ENCODE measurements at regions not wholly inside any gene's neighbourhood (a gene's known extent, or its start where the extent isn't known, plus 50 kb on each side); places are given as distances from the start of the nearest gene placed in this dataset.

DNA sequence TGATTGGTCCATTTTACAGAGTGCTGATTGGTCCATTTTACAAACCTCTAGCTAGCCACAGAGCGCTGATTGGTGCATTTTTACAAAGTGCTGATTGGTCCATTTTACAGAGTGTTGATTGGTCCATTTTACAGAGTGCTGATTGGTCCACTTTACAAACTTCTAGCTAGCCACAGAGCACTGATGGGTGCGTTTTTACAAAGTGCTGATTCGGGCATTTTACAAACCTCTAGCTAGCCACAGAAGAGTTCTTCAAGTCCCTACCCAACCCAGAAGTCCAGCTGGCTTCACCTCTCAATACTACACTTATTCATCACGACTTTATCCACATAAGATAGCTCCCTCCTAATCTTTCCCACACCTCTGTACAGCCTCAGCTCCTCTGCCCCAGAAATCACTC lies 899.8 kb downstream of the TUSC7 start:
- H3K27ac Mint-ChIP-seq, result no peak overlapping the region
- DNase-seq, result no peak
- no peak overlapping the region for H3K4me3 Mint-ChIP-seq
- no peaks in the 10 kb centered on the region for H3K36me3 Mint-ChIP-seq
- H3K4me1 Mint-ChIP-seq, result no peaks in the 10 kb centered on the region
- peaks cover 6 to 31% (median 7%) of the 10 kb centered on the region in 6 donors for H3K9me3 Mint-ChIP-seq
- H3K27me3 Mint-ChIP-seq (ENCODE audit: low read depth in 3 of 3), result peaks cover 0 to 1% (median 0%) of the 10 kb centered on the region in 3 donors

DNA sequence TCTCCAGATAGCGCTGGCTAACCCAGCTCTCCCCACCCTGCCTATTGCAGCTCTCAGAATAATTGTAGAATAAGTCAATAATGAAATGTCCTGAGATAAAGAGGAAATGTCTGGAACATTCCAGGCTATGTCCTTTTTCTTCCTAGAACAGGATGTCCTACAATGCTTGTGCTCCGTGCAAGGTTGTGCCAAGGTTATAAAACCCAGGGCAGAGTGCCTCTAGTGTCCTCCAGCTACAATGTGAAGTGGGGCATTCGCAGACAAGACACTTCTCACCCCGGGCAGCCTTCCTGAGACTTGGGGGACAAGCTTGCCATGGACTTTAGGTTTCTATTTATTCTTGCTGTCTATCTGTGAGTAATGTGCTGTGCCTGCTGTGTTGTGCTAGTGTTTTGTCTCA lies 900.6 kb downstream of the TUSC7 start:
- H3K27me3 Mint-ChIP-seq (ENCODE audit: low read depth in 3 of 3), result peaks cover 0 to 1% (median 0%) of the 10 kb centered on the region in 3 donors
- no peaks in the 10 kb centered on the region for H3K4me1 Mint-ChIP-seq
- peaks cover 6 to 31% (median 8%) of the 10 kb centered on the region in 6 donors for H3K9me3 Mint-ChIP-seq

DNA sequence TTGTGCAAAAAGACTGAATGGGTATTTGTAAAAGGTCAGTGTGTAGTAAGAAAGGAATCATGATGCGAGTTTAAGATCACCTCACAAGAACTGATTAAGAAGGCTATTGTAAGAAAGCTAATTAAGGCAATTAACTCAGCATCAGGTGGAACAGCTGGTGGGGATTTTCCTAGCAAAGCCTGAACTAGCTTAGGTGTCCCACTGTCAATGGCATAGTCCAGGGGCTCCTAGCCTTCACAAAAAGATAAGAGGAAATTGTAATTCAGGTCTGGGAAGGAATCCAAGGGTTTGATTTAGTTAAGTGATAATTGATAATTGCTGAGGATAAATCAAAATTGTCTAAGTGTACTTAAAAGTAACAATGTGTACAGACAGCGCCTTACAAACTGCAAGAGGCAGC lies 901.6 kb downstream of the TUSC7 start:
- no peak for DNase-seq
- H3K36me3 Mint-ChIP-seq, result no peaks in the 10 kb centered on the region
- peaks cover 7 to 40% (median 14%) of the 10 kb centered on the region in 6 donors for H3K9me3 Mint-ChIP-seq
- H3K4me3 Mint-ChIP-seq, result no peak overlapping the region
- no peak overlapping the region for H3K27ac Mint-ChIP-seq
- H3K27me3 Mint-ChIP-seq (ENCODE audit: low read depth in 3 of 3), result peaks cover 0 to 1% (median 0%) of the 10 kb centered on the region in 3 donors
- no peaks in the 10 kb centered on the region for H3K4me1 Mint-ChIP-seq

More for the DNA sequence above, 900.6 kb downstream of the TUSC7 start:
- no peak for DNase-seq
- no peak overlapping the region for H3K4me3 Mint-ChIP-seq
- H3K36me3 Mint-ChIP-seq, result no peaks in the 10 kb centered on the region
- no peak overlapping the region for H3K27ac Mint-ChIP-seq

GRCh38 chr3:117616227-117616626 lies 906.6 kb downstream of the TUSC7 start:
- DNase-seq, result no peak
- H3K4me3 Mint-ChIP-seq, result no peak overlapping the region
- no peaks in the 10 kb centered on the region for H3K36me3 Mint-ChIP-seq
- H3K27me3 Mint-ChIP-seq (ENCODE audit: low read depth in 3 of 3), result no peaks in the 10 kb centered on the region
- H3K9me3 Mint-ChIP-seq, result peaks cover 6 to 33% (median 13%) of the 10 kb centered on the region in 6 donors
- no peaks in the 10 kb centered on the region for H3K4me1 Mint-ChIP-seq
- no peak overlapping the region for H3K27ac Mint-ChIP-seq

DNA sequence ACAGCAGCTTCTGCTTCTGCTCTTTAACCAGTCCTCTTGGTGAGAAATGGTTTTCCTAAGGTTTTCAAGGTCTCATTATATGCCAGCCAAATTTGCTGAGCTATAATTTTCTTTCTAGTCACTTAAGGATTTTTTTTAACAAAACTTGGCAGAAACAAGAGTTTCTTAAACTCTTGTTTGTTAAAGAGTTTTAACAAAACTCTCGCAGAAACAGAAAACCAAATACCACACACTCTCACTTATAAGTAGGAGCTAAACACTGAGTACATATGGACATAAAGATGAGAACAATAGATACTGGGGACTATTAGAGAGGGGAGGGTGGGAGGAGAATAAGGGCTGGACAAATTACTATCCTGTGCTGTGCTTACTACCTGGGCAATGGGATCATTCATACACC lies 908.3 kb downstream of the TUSC7 start:
- Mint-ChIP-seq H3K9me3 (peaks cover 5 to 37% (median 13%) of the 10 kb centered on the region in 6 donors), H3K4me3 (no peak overlapping the region), H3K4me1 (no peaks in the 10 kb centered on the region), H3K36me3 (no peaks in the 10 kb centered on the region), H3K27ac (no peak overlapping the region), H3K27me3 (ENCODE audit: low read depth in 3 of 3) (peaks cover 0 to 4% (median 0%) of the 10 kb centered on the region in 3 donors)
- no peak for DNase-seq

DNA sequence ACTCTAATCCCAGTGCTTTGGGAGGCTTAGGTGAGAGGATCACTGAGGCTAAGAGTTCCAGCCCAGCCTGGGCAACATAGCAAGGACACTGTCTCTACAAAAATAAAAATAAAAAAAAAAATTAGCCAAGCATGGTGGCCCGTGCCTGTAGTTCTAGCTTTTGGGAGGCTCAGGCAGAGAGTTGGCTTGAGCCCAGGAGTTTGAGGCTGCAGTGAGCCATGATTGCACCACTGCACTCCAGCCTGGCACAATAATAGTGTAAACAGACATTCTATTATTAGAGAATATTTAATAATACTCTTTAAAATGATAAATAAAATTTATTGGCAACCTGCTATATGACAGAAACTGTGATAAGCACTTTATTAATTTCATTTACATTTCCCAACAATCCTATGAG lies 908.9 kb downstream of the TUSC7 start:
- no peak overlapping the region for H3K27ac Mint-ChIP-seq
- no peak overlapping the region for H3K4me3 Mint-ChIP-seq
- no peaks in the 10 kb centered on the region for H3K36me3 Mint-ChIP-seq
- no peak for DNase-seq
- H3K9me3 Mint-ChIP-seq, result peaks cover 5 to 37% (median 13%) of the 10 kb centered on the region in 6 donors
- peaks cover 0 to 4% (median 0%) of the 10 kb centered on the region in 3 donors for H3K27me3 Mint-ChIP-seq (ENCODE audit: low read depth in 3 of 3)
- no peaks in the 10 kb centered on the region for H3K4me1 Mint-ChIP-seq

DNA sequence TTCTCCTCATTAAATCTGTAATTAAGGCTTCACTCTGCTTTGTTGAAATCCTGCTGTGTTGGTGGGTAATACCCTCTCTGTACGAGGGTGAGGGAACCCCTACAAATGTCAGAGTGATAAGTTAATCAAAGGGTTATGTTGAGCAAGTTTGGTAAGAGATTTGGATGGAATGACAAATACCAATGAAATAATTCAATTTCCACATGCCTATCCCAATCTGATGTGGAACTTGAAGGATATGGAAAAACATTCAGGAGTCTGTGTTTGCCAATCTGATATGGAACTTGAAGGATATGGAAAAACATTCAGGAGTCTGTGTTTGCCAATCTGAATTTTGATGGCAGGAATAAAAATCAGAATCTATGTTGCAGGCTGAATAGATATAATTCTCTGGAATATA lies 910.2 kb downstream of the TUSC7 start:
- Mint-ChIP-seq H3K36me3 (no peaks in the 10 kb centered on the region), H3K27me3 (ENCODE audit: low read depth in 3 of 3) (peaks cover 0 to 4% (median 0%) of the 10 kb centered on the region in 3 donors), H3K27ac (no peak overlapping the region), H3K9me3 (peaks cover 3 to 37% (median 12%) of the 10 kb centered on the region in 6 donors), H3K4me1 (no peaks in the 10 kb centered on the region), H3K4me3 (no peak overlapping the region)
- DNase-seq, result no peak

GRCh38 chr3:117622171-117622841 lies 912.7 kb downstream of the TUSC7 start:
- Mint-ChIP-seq H3K9me3 (peaks cover 2 to 25% (median 10%) of the 10 kb centered on the region in 6 donors), H3K27ac (no peak overlapping the region), H3K36me3 (no peaks in the 10 kb centered on the region), H3K4me1 (no peaks in the 10 kb centered on the region), H3K4me3 (no peak overlapping the region), H3K27me3 (ENCODE audit: low read depth in 3 of 3) (peaks cover 0 to 4% (median 0%) of the 10 kb centered on the region in 3 donors)
- DNase-seq, result no peak

DNA sequence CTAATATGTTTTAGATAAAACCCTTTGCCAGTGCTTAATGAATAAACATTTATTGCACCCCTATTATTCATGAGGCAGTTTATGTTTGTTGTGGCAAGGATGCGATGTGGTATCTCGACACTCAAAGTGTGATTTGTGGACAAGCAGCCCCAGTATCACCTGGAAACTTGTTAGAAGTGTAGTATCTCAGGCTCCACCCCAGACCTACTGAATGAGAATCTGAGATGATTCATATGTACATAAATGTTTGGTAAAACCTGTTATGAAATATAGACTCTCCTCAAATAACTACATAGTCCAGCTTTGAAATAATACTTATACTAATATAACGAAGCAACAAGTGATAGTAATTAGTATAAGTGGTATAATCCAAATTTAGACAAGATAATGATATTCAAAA lies 914.8 kb downstream of the TUSC7 start:
- DNase-seq, result no peak
- peaks cover 0 to 4% (median 0%) of the 10 kb centered on the region in 3 donors for H3K27me3 Mint-ChIP-seq (ENCODE audit: low read depth in 3 of 3)
- H3K36me3 Mint-ChIP-seq, result no peaks in the 10 kb centered on the region
- peaks cover 2 to 29% (median 11%) of the 10 kb centered on the region in 6 donors for H3K9me3 Mint-ChIP-seq
- H3K27ac Mint-ChIP-seq, result no peak overlapping the region
- H3K4me1 Mint-ChIP-seq, result no peaks in the 10 kb centered on the region
- H3K4me3 Mint-ChIP-seq, result no peak overlapping the region

GRCh38 chr3:117625174-117625573 lies 915.6 kb downstream of the TUSC7 start:
- peaks cover 0 to 4% (median 0%) of the 10 kb centered on the region in 3 donors for H3K27me3 Mint-ChIP-seq (ENCODE audit: low read depth in 3 of 3)
- no peak overlapping the region for H3K27ac Mint-ChIP-seq
- H3K4me1 Mint-ChIP-seq, result no peaks in the 10 kb centered on the region
- DNase-seq, result no peak
- no peak overlapping the region for H3K4me3 Mint-ChIP-seq
- peaks cover 2 to 26% (median 11%) of the 10 kb centered on the region in 6 donors for H3K9me3 Mint-ChIP-seq
- no peaks in the 10 kb centered on the region for H3K36me3 Mint-ChIP-seq

- Mint-ChIP-seq H3K4me3 (no peak overlapping the region), H3K36me3 (no peaks in the 10 kb centered on the region), H3K9me3 (peaks cover 2 to 26% (median 12%) of the 10 kb centered on the region in 6 donors), H3K27ac (no peak overlapping the region), H3K4me1 (no peaks in the 10 kb centered on the region), H3K27me3 (ENCODE audit: low read depth in 3 of 3) (peaks cover 0 to 4% (median 0%) of the 10 kb centered on the region in 3 donors)
- no peak for DNase-seq
Measured at GRCh38 chr3:117626577-117626976, 917.0 kb downstream of the TUSC7 start.

DNA sequence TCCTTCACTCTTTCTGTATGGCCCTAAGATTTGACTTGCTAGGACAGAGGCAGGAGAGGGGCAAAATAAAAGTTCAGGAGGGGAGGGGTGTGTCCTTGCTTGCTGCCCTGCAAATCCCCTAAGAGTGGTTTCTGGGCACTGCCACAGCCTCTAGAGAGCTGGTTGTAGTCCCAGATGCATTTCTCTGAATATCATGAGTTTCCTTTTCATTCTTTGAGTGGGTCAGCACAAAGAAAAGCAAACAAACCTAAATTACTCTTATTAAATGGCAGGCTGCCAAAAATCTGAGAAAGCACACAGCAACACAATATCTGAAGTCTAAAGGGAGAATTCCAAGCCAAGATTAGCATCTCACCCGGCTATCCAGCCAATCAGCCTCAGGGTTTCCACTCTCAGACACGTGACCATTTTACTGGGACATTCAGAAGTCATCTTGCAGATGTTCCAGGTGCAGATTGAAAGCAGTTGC lies 919.3 kb downstream of the TUSC7 start:
- Mint-ChIP-seq H3K27me3 (ENCODE audit: low read depth in 3 of 3) (peaks cover 0 to 3% (median 0%) of the 10 kb centered on the region in 3 donors), H3K9me3 (peaks cover 2 to 17% (median 8%) of the 10 kb centered on the region in 6 donors), H3K27ac (no peak overlapping the region), H3K36me3 (no peaks in the 10 kb centered on the region), H3K4me1 (no peaks in the 10 kb centered on the region), H3K4me3 (no peak overlapping the region)
- no peak for DNase-seq

DNA sequence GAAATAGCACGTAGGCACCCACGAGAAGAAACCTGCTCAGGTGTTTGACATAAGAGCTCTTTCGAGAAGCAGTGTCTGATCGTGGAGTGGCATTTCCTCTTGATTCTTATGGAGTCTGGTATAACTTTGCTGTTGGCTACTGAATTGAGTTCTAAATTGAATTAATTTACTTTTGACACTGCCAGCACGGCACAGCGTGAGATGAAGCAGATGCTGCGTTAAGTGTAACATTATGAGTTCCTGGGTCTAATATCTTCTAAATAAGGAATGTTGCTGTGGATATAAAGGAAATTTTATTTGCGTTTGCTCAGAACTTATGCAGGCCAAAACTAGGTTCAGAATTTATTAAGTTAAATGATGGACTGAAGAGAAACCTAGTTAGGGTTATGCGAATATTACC lies 919.9 kb downstream of the TUSC7 start:
- H3K4me1 Mint-ChIP-seq, result no peaks in the 10 kb centered on the region
- H3K4me3 Mint-ChIP-seq, result no peak overlapping the region
- H3K36me3 Mint-ChIP-seq, result no peaks in the 10 kb centered on the region
- no peak overlapping the region for H3K27ac Mint-ChIP-seq
- H3K27me3 Mint-ChIP-seq (ENCODE audit: low read depth in 3 of 3), result peaks cover 0 to 4% (median 0%) of the 10 kb centered on the region in 3 donors
- H3K9me3 Mint-ChIP-seq, result peaks cover 2 to 17% (median 8%) of the 10 kb centered on the region in 6 donors
- no peak for DNase-seq

DNA sequence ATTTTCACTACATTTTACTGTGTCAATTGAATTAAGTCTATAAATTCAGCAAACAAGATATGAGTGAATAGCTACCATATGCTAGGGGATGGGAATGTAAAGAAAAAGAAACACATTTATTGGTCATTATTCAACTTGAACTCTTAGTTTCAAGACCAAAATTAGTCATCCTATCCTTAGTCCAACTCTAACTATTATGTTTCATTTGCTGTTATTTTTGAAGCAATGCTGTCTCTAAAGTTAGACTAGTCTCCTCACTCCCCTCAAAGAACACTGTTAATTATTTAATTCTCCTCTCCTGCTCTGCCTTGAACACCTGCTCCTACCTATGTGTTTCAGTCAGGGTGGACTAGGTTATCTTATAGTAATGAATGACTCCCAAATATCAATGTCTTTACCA lies 920.9 kb downstream of the TUSC7 start:
- H3K36me3 Mint-ChIP-seq, result peaks cover 0 to 3% (median 0%) of the 10 kb centered on the region in 3 donors
- H3K9me3 Mint-ChIP-seq, result peaks cover 2 to 24% (median 7%) of the 10 kb centered on the region in 6 donors
- no peaks in the 10 kb centered on the region for H3K4me1 Mint-ChIP-seq
- no peak overlapping the region for H3K4me3 Mint-ChIP-seq
- no peak overlapping the region for H3K27ac Mint-ChIP-seq
- no peak for DNase-seq
- peaks cover 0 to 4% (median 2%) of the 10 kb centered on the region in 3 donors for H3K27me3 Mint-ChIP-seq (ENCODE audit: low read depth in 3 of 3)
